HG03097 (cell line): ENCODE measurements at regions not wholly inside any gene's neighbourhood (a gene's known extent, or its start where the extent isn't known, plus 50 kb on each side); places are given as distances from the start of the nearest gene placed in this dataset.
A peak's percentile ranks its signal among the peaks of the same experiment; 100 is the strongest.

ENCODE experiments used
- ATAC-seq: cut with Tn5 transposase; IDR thresholded peaks from one replicate; pipeline ENCODE4 v1.9.1; 2021; ENCODE audit not compliant: unreplicated experiment, low FRiP score

- no peak for ATAC-seq
Observed at GRCh38 chr3:66165660-66166059, 55.1 kb upstream of the SLC25A26 start.

GRCh38 chr3:66164155-66164554 lies 56.6 kb upstream of the SLC25A26 start:
- no peak for ATAC-seq

- no peak for ATAC-seq
Observed at GRCh38 chr3:66163222-66163621, 57.6 kb upstream of the SLC25A26 start.

GRCh38 chr3:66162766-66163165 lies 58.0 kb upstream of the SLC25A26 start:
- ATAC-seq, result no peak

GRCh38 chr3:66158933-66159683 lies 61.7 kb upstream of the SLC25A26 start:
- ATAC-seq, result no peak

- no peak for ATAC-seq
Observed at GRCh38 chr3:66154444-66154861, 66.3 kb upstream of the SLC25A26 start.

GRCh38 chr3:66153481-66154443 lies 67.0 kb upstream of the SLC25A26 start:
- no peak for ATAC-seq

- ATAC-seq, result no peak
Observed at GRCh38 chr3:66152336-66152735, 68.5 kb upstream of the SLC25A26 start.

- ATAC-seq, result no peak
Observed at GRCh38 chr3:66150977-66151376, 69.8 kb upstream of the SLC25A26 start.

GRCh38 chr3:66149269-66149668 lies 71.5 kb upstream of the SLC25A26 start:
- ATAC-seq, result no peak

GRCh38 chr3:66145408-66145733 lies 75.4 kb upstream of the SLC25A26 start:
- no peak for ATAC-seq

GRCh38 chr3:66144568-66145407 lies 76.0 kb upstream of the SLC25A26 start:
- ATAC-seq, result no peak

- ATAC-seq, result no peak
Observed at GRCh38 chr3:66142079-66142478, 78.7 kb upstream of the SLC25A26 start.

- ATAC-seq, result peak; percentile 69
Observed at GRCh38 chr3:66140743-66141372, 79.9 kb upstream of the SLC25A26 start.

- no peak for ATAC-seq
Observed at GRCh38 chr3:66140106-66140505, 80.7 kb upstream of the SLC25A26 start.

GRCh38 chr3:66139415-66139814 lies 81.4 kb upstream of the SLC25A26 start:
- no peak for ATAC-seq

GRCh38 chr3:66138336-66139313 lies 82.2 kb upstream of the SLC25A26 start:
- ATAC-seq, result no peak

GRCh38 chr3:66136597-66136996 lies 84.2 kb upstream of the SLC25A26 start:
- ATAC-seq, result no peak

GRCh38 chr3:66133853-66134445 lies 86.9 kb upstream of the SLC25A26 start:
- ATAC-seq, result no peak
